HFFc6 (cell line): ENCODE measurements at regions not wholly inside any gene's neighbourhood (a gene's known extent, or its start where the extent isn't known, plus 50 kb on each side); places are given as distances from the start of the nearest gene placed in this dataset.

Source experiments
- DNase-seq: peaks from one replicate; pipeline ENCODE4 v3.0.0-alpha.2; 2018
- H3K27ac Mint-ChIP-seq: 2 replicates; pipeline ENCODE4 v1.8.0; 2020; ENCODE audit warnings: mild to moderate bottlenecking, mixed read lengths
- H3K27me3 Mint-ChIP-seq: 2 replicates; pipeline ENCODE4 v1.8.0; 2021; ENCODE audit warnings: mild to moderate bottlenecking, moderate library complexity, mixed read lengths; ENCODE audit not compliant: insufficient read depth
- H3K36me3 Mint-ChIP-seq: 2 replicates; pipeline ENCODE4 v1.8.0; 2021; ENCODE audit warnings: low read depth, mixed read lengths
- H3K4me1 Mint-ChIP-seq: 2 replicates; pipeline ENCODE4 v1.8.0; 2020; ENCODE audit warnings: low read depth, mixed read lengths
- H3K4me3 Mint-ChIP-seq: 2 replicates; pipeline ENCODE4 v1.8.0; 2020; ENCODE audit warnings: mild to moderate bottlenecking, moderate library complexity, mixed read lengths
- H3K9me3 Mint-ChIP-seq: 2 replicates; pipeline ENCODE4 v1.8.0; 2020; ENCODE audit warnings: mild to moderate bottlenecking, mixed read lengths
- CTCF ChIP-seq: fragments of 200-600 bp; sonication (generic); IDR thresholded peaks from 2 replicates; pipeline ENCODE4 v1.5.0; 2021; ENCODE audit warnings: antibody characterized with exemption, mild to moderate bottlenecking

- DNase-seq: no peak
- Mint-ChIP-seq H3K27ac (no peak overlapping the region), H3K4me1 (peaks cover 24% of the 10 kb centered on the region), H3K27me3 (no peaks in the 10 kb centered on the region), H3K36me3 (peaks cover 7% of the 10 kb centered on the region), H3K4me3 (no peak overlapping the region), H3K9me3 (peaks cover 10% of the 10 kb centered on the region; the same call in 1 of the 2 replicates)
- TF ChIP-seq CTCF: no peak
Measured at GRCh38 chr4:124954046-124954445, 241.5 kb upstream of the ANKRD50 start.

GRCh38 chr4:124953486-124953885 lies 241.0 kb upstream of the ANKRD50 start:
- no peak for DNase-seq
- TF ChIP-seq CTCF: no peak
- H3K4me1 Mint-ChIP-seq: peaks cover 29% of the 10 kb centered on the region
- H3K4me3 Mint-ChIP-seq: no peak overlapping the region
- peaks cover 7% of the 10 kb centered on the region for H3K36me3 Mint-ChIP-seq
- H3K27ac Mint-ChIP-seq: no peak overlapping the region
- peaks cover 10% of the 10 kb centered on the region; the same call in 1 of the 2 replicates for H3K9me3 Mint-ChIP-seq
- H3K27me3 Mint-ChIP-seq: no peaks in the 10 kb centered on the region

GRCh38 chr4:124953061-124953460 lies 240.5 kb upstream of the ANKRD50 start:
- Mint-ChIP-seq H3K27ac (no peak overlapping the region), H3K27me3 (no peaks in the 10 kb centered on the region), H3K36me3 (peaks cover 7% of the 10 kb centered on the region), H3K4me3 (no peak overlapping the region), H3K4me1 (peaks cover 34% of the 10 kb centered on the region), H3K9me3 (peaks cover 10% of the 10 kb centered on the region; the same call in 1 of the 2 replicates)
- no peak for TF ChIP-seq CTCF
- DNase-seq: peak; percentile 52

GRCh38 chr4:124952601-124953000 lies 240.1 kb upstream of the ANKRD50 start:
- H3K27ac Mint-ChIP-seq: no peak overlapping the region
- H3K4me1 Mint-ChIP-seq: peaks cover 38% of the 10 kb centered on the region
- H3K27me3 Mint-ChIP-seq: no peaks in the 10 kb centered on the region

GRCh38 chr4:124948976-124949597 lies 236.6 kb upstream of the ANKRD50 start:
- peaks cover 7% of the 10 kb centered on the region for H3K36me3 Mint-ChIP-seq
- no peaks in the 10 kb centered on the region for H3K27me3 Mint-ChIP-seq
- TF ChIP-seq CTCF: no peak
- H3K4me3 Mint-ChIP-seq: peak overlapping the region; percentile 20; the same call in 1 of the 2 replicates
- peak; percentile 38 for DNase-seq
- H3K27ac Mint-ChIP-seq: peak overlapping the region; percentile 43
- peaks cover 64% of the 10 kb centered on the region for H3K4me1 Mint-ChIP-seq
- peaks cover 10% of the 10 kb centered on the region; the same call in 1 of the 2 replicates for H3K9me3 Mint-ChIP-seq

More at GRCh38 chr4:124952601-124953000, 240.1 kb upstream of the ANKRD50 start:
- no peak for TF ChIP-seq CTCF
- H3K4me3 Mint-ChIP-seq: no peak overlapping the region
- peaks cover 7% of the 10 kb centered on the region for H3K36me3 Mint-ChIP-seq
- DNase-seq: no peak
- H3K9me3 Mint-ChIP-seq: peaks cover 10% of the 10 kb centered on the region; the same call in 1 of the 2 replicates
